Keratinocyte (primary cell): ENCODE measurements at regions not wholly inside any gene's neighbourhood (a gene's known extent, or its start where the extent isn't known, plus 50 kb on each side); places are given as distances from the start of the nearest gene placed in this dataset.
"Not testable (repeated sequence)": the region's sequence is repeated elsewhere in the genome, so short reads cannot be mapped to it uniquely, and the experiment has no call there.

Source experiments
- DNase-seq: peaks from one replicate; pipeline ENCODE4 v3.0.0-alpha.2; 2011; ENCODE audit warnings: low read depth, missing footprints, low spot score
- FAIRE-seq: peaks from 2 replicates; lab custom pipeline; 2011; peaks lifted over from hg19 to GRCh38; lab: Jason Lieb, UNC
- H2AFZ ChIP-seq: 2 replicates; pipeline ENCODE4 v1.6.0; 2012; ENCODE audit warnings: low read length, control low read depth, inconsistent platforms; ENCODE audit not compliant: control insufficient read depth
- H3K27ac ChIP-seq: 2 replicates; pipeline ENCODE4 v1.5.1; 2011; ENCODE audit warnings: low read length; ENCODE audit not compliant: control insufficient read depth, insufficient read depth
- H3K27me3 ChIP-seq: 3 replicates; pipeline ENCODE4 v1.6.0; 2011; ENCODE audit warnings: low read length; ENCODE audit not compliant: control insufficient read depth, insufficient read depth; ENCODE audit errors: extremely low read depth
- H3K36me3 ChIP-seq, 2 experiments: 2 replicates in 1 of 2; 3 replicates in 1 of 2; pipeline ENCODE4 v1.5.1; 2011; ENCODE audit warnings: low read length in 2 of 2, mild to moderate bottlenecking in 1 of 2; ENCODE audit not compliant: control insufficient read depth in 2 of 2, insufficient read depth in 2 of 2; ENCODE audit errors: extremely low read depth in 1 of 2
- H3K4me1 ChIP-seq: 3 replicates; pipeline ENCODE4 v1.5.1; 2011; ENCODE audit warnings: low read length; ENCODE audit not compliant: control insufficient read depth, insufficient read depth; ENCODE audit errors: extremely low read depth
- H3K4me2 ChIP-seq: 3 replicates; pipeline ENCODE4 v1.6.0; 2011; ENCODE audit warnings: low read depth, low read length; ENCODE audit not compliant: control insufficient read depth, insufficient read depth; ENCODE audit errors: extremely low read depth
- H3K4me3 ChIP-seq, 3 experiments: fragments of 200-600 bp in 1 of 3; sonication (generic) in 1 of 3; 2 replicates in 2 of 3; 3 replicates in 1 of 3; pipeline ENCODE4 v1.5.1; 2011 to 2016; ENCODE audit warnings: low read length in 3 of 3, mild to moderate bottlenecking in 3 of 3, control low read depth in 2 of 3, inconsistent platforms in 1 of 3, low read depth in 1 of 3, mixed read lengths in 1 of 3, mixed run types in 1 of 3, moderate library complexity in 1 of 3; ENCODE audit not compliant: control insufficient read depth in 2 of 3, insufficient read depth in 2 of 3; ENCODE audit errors: extremely low read depth in 1 of 3
- H3K79me2 ChIP-seq: 2 replicates; pipeline ENCODE4 v1.6.0; 2012; ENCODE audit warnings: low read length; ENCODE audit not compliant: control insufficient read depth, insufficient read depth
- H3K9ac ChIP-seq: 3 replicates; pipeline ENCODE4 v1.6.0; 2011; ENCODE audit warnings: low read length; ENCODE audit not compliant: control insufficient read depth, insufficient read depth; ENCODE audit errors: extremely low read depth
- H3K9me1 ChIP-seq: 3 replicates; pipeline ENCODE4 v1.6.0; 2011; ENCODE audit warnings: low read length; ENCODE audit not compliant: control insufficient read depth, insufficient read depth; ENCODE audit errors: extremely low read depth
- H3K9me3 ChIP-seq: 2 replicates; pipeline ENCODE4 v1.5.1; 2012; ENCODE audit warnings: low read depth, low read length; ENCODE audit not compliant: control insufficient read depth
- H4K20me1 ChIP-seq: 3 replicates; pipeline ENCODE4 v1.6.0; 2011; ENCODE audit warnings: low read length; ENCODE audit not compliant: control insufficient read depth, insufficient read depth; ENCODE audit errors: extremely low read depth
- EZH2 ChIP-seq: IDR thresholded peaks from one replicate; pipeline ENCODE4 v1.6.1; 2012; ENCODE audit warnings: inconsistent platforms, mild to moderate bottlenecking, low read length, moderate library complexity
- dilution Hi-C: fragments of 300-500 bp; cut with MboI; formaldehyde crosslinking; loops from one replicate; pipeline ENCODE4 v1.7.0; 2020; ENCODE audit warnings: low sequenced_read_pairs; ENCODE audit not compliant: extremely low pct_ligation_motif_present
- TF ChIP-seq, protein P1 (sequence below), 3 experiments: IDR thresholded peaks in 1 of 3; conservative IDR thresholded peaks in 1 of 3; optimal IDR thresholded peaks in 1 of 3; 2 replicates in 2 of 3; 3 replicates in 1 of 3; pipeline versions ENCODE3 to v1.5.1; 2011; ENCODE audit warnings: low read length in 3 of 3, mild to moderate bottlenecking in 3 of 3, moderate library complexity in 2 of 3, control low read depth in 1 of 3, inconsistent platforms in 1 of 3; ENCODE audit not compliant: insufficient read depth in 2 of 3; ENCODE audit errors: extremely low read depth in 1 of 3

DNA sequence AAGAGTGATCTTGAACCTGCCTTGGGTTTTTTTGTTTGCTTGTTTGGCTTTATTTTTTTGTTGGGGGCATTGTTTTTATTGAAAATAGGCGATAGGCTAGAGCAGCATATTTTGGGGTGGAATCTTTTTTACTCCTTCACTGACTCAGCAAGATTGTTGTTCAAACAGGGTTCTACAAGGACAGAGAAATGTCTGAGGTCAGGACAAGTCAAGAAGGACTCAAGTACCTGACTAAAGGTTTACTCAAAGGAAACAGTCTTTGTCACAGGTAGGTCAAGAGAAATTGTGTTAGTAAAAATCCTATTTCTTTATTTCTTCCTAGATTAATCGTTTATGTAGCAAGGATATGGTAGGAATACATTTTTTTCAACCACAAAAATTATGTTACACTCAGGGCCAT, 1564.0 kb upstream of the CDH9 start:
- no peak for DNase-seq
- H3K27ac ChIP-seq, result no peak overlapping the region
- H3K27me3 ChIP-seq, result no peaks in the 10 kb centered on the region
- H3K9me3 ChIP-seq, result no peaks in the 10 kb centered on the region
- no peaks in the 10 kb centered on the region for H3K4me1 ChIP-seq
- no peak for FAIRE-seq
- H2AFZ ChIP-seq, result no peak overlapping the region
- TF ChIP-seq, protein P1, sequence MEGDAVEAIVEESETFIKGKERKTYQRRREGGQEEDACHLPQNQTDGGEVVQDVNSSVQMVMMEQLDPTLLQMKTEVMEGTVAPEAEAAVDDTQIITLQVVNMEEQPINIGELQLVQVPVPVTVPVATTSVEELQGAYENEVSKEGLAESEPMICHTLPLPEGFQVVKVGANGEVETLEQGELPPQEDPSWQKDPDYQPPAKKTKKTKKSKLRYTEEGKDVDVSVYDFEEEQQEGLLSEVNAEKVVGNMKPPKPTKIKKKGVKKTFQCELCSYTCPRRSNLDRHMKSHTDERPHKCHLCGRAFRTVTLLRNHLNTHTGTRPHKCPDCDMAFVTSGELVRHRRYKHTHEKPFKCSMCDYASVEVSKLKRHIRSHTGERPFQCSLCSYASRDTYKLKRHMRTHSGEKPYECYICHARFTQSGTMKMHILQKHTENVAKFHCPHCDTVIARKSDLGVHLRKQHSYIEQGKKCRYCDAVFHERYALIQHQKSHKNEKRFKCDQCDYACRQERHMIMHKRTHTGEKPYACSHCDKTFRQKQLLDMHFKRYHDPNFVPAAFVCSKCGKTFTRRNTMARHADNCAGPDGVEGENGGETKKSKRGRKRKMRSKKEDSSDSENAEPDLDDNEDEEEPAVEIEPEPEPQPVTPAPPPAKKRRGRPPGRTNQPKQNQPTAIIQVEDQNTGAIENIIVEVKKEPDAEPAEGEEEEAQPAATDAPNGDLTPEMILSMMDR (optimal IDR thresholded peaks at IDR 0.05 in 1 of 3, IDR thresholded peaks at IDR 0.05 in 1 of 3, conservative IDR thresholded peaks at IDR 0.05 in 1 of 3; ENCODE audit: extremely low read depth in 1 of 3, insufficient read depth in 2 of 3, low read length in 3 of 3), result no peak
- TF ChIP-seq EZH2, result no peak
- dilution Hi-C loops, result no loop called here
- no peaks in the 10 kb centered on the region for H4K20me1 ChIP-seq
- no peak overlapping the region for H3K4me3 ChIP-seq
- H3K9me1 ChIP-seq, result no peaks in the 10 kb centered on the region
- H3K79me2 ChIP-seq, result no peaks in the 10 kb centered on the region
- H3K9ac ChIP-seq, result no peak overlapping the region
- no peak overlapping the region for H3K4me2 ChIP-seq
- no peaks in the 10 kb centered on the region for H3K36me3 ChIP-seq

DNA sequence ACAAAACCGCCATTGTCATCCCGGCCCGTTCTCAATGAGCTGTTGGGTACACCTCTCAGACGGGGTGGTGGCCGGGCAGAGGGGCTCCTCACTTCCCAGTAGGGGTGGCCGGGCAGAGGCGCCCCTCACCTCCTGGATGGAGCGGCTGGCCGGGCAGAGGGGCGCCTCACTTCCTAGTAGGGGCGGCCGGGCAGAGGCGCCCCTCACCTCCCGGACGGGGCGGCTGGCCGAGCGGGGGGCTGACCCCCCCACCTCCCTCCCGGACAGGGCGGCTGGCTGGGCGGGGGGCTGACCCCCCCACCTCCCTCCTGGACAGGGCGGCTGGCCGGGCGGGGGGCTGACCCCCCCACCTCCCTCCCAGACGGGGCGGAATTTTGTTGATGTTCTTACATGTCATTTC, 1558.3 kb upstream of the CDH9 start:
- H4K20me1 ChIP-seq, H3K4me1 ChIP-seq, H3K36me3 ChIP-seq, H3K9me3 ChIP-seq, H3K9me1 ChIP-seq, H3K79me2 ChIP-seq, FAIRE-seq, H3K4me2 ChIP-seq, DNase-seq, H2AFZ ChIP-seq, H3K27me3 ChIP-seq, H3K9ac ChIP-seq, H3K4me3 ChIP-seq, H3K27ac ChIP-seq, dilution Hi-C loops: not testable (repeated sequence)

GRCh38 chr5:28580616-28581015, 1542.2 kb upstream of the CDH9 start:
- Histone ChIP-seq H3K27ac (no peak overlapping the region), H3K4me3 (no peak overlapping the region), H2AFZ (no peak overlapping the region), H3K9ac (no peak overlapping the region), H3K9me3 (no peaks in the 10 kb centered on the region), H3K27me3 (no peaks in the 10 kb centered on the region), H3K9me1 (no peaks in the 10 kb centered on the region), H4K20me1 (no peaks in the 10 kb centered on the region), H3K79me2 (no peaks in the 10 kb centered on the region), H3K4me2 (no peak overlapping the region), H3K36me3 (no peaks in the 10 kb centered on the region), H3K4me1 (no peaks in the 10 kb centered on the region)
- no peak for DNase-seq
- FAIRE-seq, result no peak
- TF ChIP-seq, protein P1 (optimal IDR thresholded peaks at IDR 0.05 in 1 of 3, IDR thresholded peaks at IDR 0.05 in 1 of 3, conservative IDR thresholded peaks at IDR 0.05 in 1 of 3; ENCODE audit: extremely low read depth in 1 of 3, insufficient read depth in 2 of 3, low read length in 3 of 3), result no peak
- TF ChIP-seq EZH2, result no peak
- dilution Hi-C loops, result no loop called here
